ENCODE measurements at regions not wholly inside any gene's neighbourhood (a gene's known extent, or its start where the extent isn't known, plus 50 kb on each side); places are given as distances from the start of the nearest gene placed in this dataset.

GRCh38 chr3:178950676-178951075 lies 120.9 kb downstream of the ZMAT3 start:
- Histone ChIP-seq H3K18ac (ENCODE audit: insufficient read length, low read depth, low read length) (no peak overlapping the region), H3K79me1 (ENCODE audit: insufficient read depth, low read depth, low read length, poor library complexity, severe bottlenecking) (no peaks in the 10 kb centered on the region), H3K9ac (ENCODE audit: extremely low read depth, insufficient read length, low read length) (no peak overlapping the region), H2BK5ac (ENCODE audit: insufficient read length, low read length) (no peak overlapping the region), H4K20me1 (ENCODE audit: control insufficient read depth, insufficient read depth, insufficient read length) (no peaks in the 10 kb centered on the region), H3K4me2 (ENCODE audit: insufficient read depth, insufficient read length, low read length) (no peak overlapping the region), H3K14ac (ENCODE audit: insufficient read depth, low read length) (no peak overlapping the region), H2BK12ac (ENCODE audit: insufficient read length, low read depth, low read length) (no peak overlapping the region), H2BK120ac (ENCODE audit: low read depth, low read length, poor library complexity, severe bottlenecking) (no peak overlapping the region), H3K9me3 (ENCODE audit: control insufficient read depth, low read depth, low read length) (no peaks in the 10 kb centered on the region), H3K27ac (ENCODE audit: insufficient read length, low read depth, low read length) (no peak overlapping the region), H4K5ac (ENCODE audit: insufficient read length, low read depth, low read length) (no peak overlapping the region), H3K79me2 (ENCODE audit: insufficient read depth, low read length) (no peaks in the 10 kb centered on the region), H2AK5ac (ENCODE audit: insufficient read length, low read length) (no peak overlapping the region), H3K23ac (ENCODE audit: insufficient read length, low read depth, low read length) (no peak overlapping the region), H3K23me2 (ENCODE audit: insufficient read length, low read depth, low read length, poor library complexity, severe bottlenecking) (no peaks in the 10 kb centered on the region), H3K4me1 (ENCODE audit: insufficient read depth, low read length) (no peaks in the 10 kb centered on the region), H3K4ac (ENCODE audit: low read depth, low read length) (no peak overlapping the region), H2BK20ac (ENCODE audit: low read depth, low read length, poor library complexity, severe bottlenecking) (no peak overlapping the region), H3K56ac (ENCODE audit: insufficient read length, low read depth, low read length) (no peak overlapping the region), H2AFZ (ENCODE audit: low read length) (no peak overlapping the region), H4K8ac (replicated peaks; ENCODE audit: insufficient read length, low read depth, low read length) (no peak overlapping the region), H2BK15ac (ENCODE audit: low read depth, low read length) (no peak overlapping the region), H4K91ac (ENCODE audit: insufficient read length, low read depth, low read length) (no peak overlapping the region), H3K27me3 (ENCODE audit: insufficient read depth, low read length) (no peaks in the 10 kb centered on the region), H3T11ph (ENCODE audit: low read length) (no peak overlapping the region)
- Mint-ChIP-seq H3K4me3 (no peak overlapping the region), H3K36me3 (ENCODE audit: insufficient read depth in 1 of 3, low read depth in 3 of 3) (peaks cover 0 to 4% (median 0%) of the 10 kb centered on the region in 3 experiments; a peak in 1 of 7 replicates), H3K27ac (no peak overlapping the region), H3K27me3 (ENCODE audit: low read depth) (no peaks in the 10 kb centered on the region), H3K9me3 (peaks cover 0 to 4% of the 10 kb centered on the region in 2 experiments; a peak in 3 of 5 replicates), H3K4me1 (no peaks in the 10 kb centered on the region)
- no CpG with 5 or more reads among the region's 2 CpGs for WGBS (ENCODE audit: extremely low coverage, insufficient read length, low lambda C conversion rate)
- no peak for DNase-seq
- TF ChIP-seq, protein P1, sequence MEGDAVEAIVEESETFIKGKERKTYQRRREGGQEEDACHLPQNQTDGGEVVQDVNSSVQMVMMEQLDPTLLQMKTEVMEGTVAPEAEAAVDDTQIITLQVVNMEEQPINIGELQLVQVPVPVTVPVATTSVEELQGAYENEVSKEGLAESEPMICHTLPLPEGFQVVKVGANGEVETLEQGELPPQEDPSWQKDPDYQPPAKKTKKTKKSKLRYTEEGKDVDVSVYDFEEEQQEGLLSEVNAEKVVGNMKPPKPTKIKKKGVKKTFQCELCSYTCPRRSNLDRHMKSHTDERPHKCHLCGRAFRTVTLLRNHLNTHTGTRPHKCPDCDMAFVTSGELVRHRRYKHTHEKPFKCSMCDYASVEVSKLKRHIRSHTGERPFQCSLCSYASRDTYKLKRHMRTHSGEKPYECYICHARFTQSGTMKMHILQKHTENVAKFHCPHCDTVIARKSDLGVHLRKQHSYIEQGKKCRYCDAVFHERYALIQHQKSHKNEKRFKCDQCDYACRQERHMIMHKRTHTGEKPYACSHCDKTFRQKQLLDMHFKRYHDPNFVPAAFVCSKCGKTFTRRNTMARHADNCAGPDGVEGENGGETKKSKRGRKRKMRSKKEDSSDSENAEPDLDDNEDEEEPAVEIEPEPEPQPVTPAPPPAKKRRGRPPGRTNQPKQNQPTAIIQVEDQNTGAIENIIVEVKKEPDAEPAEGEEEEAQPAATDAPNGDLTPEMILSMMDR (conservative IDR thresholded peaks at IDR 0.05) = no peak

Measured in H9 (cell line).